Tibial nerve (tissue), 3 donors: ENCODE measurements at regions not wholly inside any gene's neighbourhood (a gene's known extent, or its start where the extent isn't known, plus 50 kb on each side); places are given as distances from the start of the nearest gene placed in this dataset.

Source experiments
- CTCF ChIP-seq, 5 experiments: fragments of 200-600 bp in 3 of 5; fragments of 450-650 bp in 2 of 5; sonication (generic) in 3 of 5; IDR thresholded peaks; one replicate each; pipeline ENCODE4 v1.5.1; 2016 to 2019; ENCODE audit warnings: antibody characterized with exemption in 5 of 5, mild to moderate bottlenecking in 3 of 5, moderate library complexity in 2 of 5
- POLR2A ChIP-seq, 2 donors: fragments of 450-650 bp; IDR thresholded peaks; one replicate each; pipeline ENCODE4 v1.6.1; 2017; ENCODE audit warnings: antibody characterized with exemption in 2 of 2, mild to moderate bottlenecking in 2 of 2, moderate library complexity in 2 of 2

GRCh38 chr1:209428241-209428921 is 155.1 kb upstream of the CAMK1G start:
- TF ChIP-seq CTCF (IDR thresholded peaks at IDR 0.05) (no peak), POLR2A (IDR thresholded peaks at IDR 0.05) (no peak)
